Glomerular endothelial cell (primary cell): ENCODE measurements at regions not wholly inside any gene's neighbourhood (a gene's known extent, or its start where the extent isn't known, plus 50 kb on each side); places are given as distances from the start of the nearest gene placed in this dataset.

Experiments used
- DNase-seq: peaks from one replicate; pipeline ENCODE4 v3.0.0-alpha.2; 2011; ENCODE audit warnings: low read depth, low spot score; ENCODE audit errors: extremely low read depth

DNA sequence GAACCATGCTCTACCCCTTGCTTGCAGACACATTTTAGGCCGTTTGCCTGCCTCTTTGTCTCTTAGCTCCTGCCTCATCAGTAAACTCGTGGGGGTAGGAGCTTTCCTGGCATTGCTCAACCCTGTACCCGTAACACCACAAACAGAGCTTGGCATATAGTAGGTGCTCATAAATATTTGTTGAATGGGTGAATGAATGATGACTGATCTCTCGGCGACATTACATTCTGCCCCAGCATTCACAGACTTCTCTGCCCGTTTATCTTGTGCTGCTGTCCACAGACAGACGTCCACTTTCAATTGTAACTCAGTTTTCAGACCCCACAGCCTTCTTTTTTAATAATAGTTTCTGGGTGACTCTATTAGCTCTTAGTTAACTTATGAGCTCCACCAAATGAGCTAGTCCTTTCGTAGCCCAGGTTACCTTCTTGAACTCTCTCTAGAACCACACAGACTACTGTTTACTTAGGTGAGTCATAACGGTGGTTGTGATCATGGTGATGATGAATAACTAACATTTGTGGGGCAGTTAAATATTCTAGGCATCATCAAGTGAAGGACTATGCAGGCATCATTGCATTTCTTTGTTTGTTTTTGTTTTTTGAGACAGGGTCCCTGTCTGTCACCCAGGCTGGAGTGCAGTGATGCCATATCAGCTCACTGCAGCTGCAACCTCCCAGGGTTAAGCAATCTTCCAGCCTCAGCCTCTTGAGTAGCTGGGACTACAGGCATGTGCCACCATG lies 188.4 kb downstream of the ADAMTS15 start:
- DNase-seq: no peak

DNA sequence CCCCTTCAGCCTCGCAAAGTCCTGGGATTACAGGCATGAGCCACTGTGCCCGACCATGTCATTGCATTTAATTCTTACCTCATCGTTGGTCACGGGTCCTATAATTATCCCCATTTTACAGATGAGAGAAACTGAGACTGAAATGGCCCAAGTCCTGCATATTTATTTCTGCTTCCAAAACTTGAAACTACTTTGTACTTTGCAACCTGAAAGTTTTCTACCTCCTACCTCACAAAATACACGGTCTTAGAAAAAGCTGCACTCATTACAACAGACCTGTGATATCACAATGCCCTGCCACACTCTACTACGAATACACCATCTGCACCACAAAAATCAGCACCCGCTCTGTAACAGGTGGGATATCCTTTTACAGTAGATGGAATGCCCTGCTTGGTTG lies 189.1 kb downstream of the ADAMTS15 start:
- no peak for DNase-seq

GRCh38 chr11:130638033-130638432 lies 189.6 kb downstream of the ADAMTS15 start:
- DNase-seq: no peak

DNA sequence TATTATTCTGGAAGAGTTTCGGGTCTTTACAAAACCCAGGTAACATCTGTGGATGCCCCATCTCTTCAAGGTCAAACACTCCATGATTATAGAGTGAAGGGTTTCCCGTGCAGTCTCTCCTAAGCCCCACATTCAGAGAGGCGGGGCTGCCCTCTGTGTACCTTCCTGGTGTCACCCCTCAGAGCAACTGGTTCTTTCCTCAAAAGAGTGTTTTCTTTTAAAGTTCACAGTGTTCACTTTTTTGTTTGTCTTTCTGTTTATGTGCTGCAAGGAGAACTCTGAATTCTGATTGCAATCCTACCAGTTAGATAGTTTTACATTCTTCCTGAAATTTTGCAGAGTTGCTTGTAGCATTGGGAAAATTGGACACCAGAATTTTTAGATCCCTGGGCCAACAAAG lies 190.2 kb downstream of the ADAMTS15 start:
- no peak for DNase-seq

- DNase-seq: no peak
These were observed 190.9 kb downstream of the ADAMTS15 start for GRCh38 chr11:130639369-130639768.

DNA sequence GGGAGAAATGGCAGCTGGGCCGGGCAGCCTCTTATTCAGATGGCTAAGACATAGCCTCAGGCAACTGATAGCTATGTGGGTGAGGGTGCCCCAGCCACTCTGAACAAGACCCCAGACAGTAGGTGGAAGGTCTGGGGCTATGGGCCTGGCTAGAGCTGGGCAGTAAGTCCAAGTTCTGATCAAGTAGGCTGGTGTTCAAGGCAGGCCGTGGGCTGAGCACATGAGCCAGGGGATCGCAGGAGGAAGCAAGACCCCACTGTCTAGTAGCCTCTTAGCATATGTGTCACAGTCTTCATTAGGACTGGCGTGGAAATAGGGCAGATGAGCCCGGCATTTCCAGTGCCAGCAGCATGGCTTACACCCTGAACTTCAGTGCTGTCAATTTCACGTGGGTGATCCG lies 192.1 kb downstream of the ADAMTS15 start:
- no peak for DNase-seq

GRCh38 chr11:130641876-130642275 lies 193.4 kb downstream of the ADAMTS15 start:
- no peak for DNase-seq

- DNase-seq: no peak
These were observed 194.5 kb downstream of the ADAMTS15 start for GRCh38 chr11:130642994-130643393.

- no peak for DNase-seq
These were observed 195.7 kb downstream of the ADAMTS15 start for GRCh38 chr11:130644187-130644586.

- DNase-seq: no peak
These were observed 196.9 kb downstream of the ADAMTS15 start for GRCh38 chr11:130645164-130645842.

- DNase-seq: no peak
These were observed 197.4 kb downstream of the ADAMTS15 start for GRCh38 chr11:130645843-130646197.

- DNase-seq: no peak
These were observed 198.4 kb downstream of the ADAMTS15 start for GRCh38 chr11:130646881-130647280.

- no peak for DNase-seq
These were observed 198.9 kb downstream of the ADAMTS15 start for GRCh38 chr11:130647371-130647770.

DNA sequence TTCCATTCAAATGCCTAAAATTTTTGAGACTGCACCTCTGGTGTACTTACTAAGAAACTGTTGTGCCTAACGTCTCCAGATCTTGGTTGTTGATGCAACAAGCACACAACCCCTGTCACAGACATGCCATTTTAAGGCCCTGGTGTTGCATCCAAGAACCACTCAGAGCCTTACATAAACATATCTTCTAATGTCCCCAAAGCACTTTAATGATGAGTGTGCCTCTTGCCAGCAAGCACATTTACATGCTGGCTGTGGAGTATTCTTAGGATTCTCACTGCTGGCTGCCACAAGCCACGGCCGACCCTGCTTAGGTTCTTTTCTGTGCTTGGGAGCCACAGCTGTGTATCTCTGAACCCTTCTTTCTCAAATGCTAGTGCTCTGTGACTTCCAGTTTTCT lies 201.4 kb downstream of the ADAMTS15 start:
- DNase-seq: no peak

GRCh38 chr11:130650456-130651030 lies 202.1 kb downstream of the ADAMTS15 start:
- DNase-seq: no peak

- no peak for DNase-seq
These were observed 202.8 kb downstream of the ADAMTS15 start for GRCh38 chr11:130651066-130651855.

- DNase-seq: no peak
These were observed 204.4 kb downstream of the ADAMTS15 start for GRCh38 chr11:130652671-130653335.

GRCh38 chr11:130653838-130654636 lies 205.6 kb downstream of the ADAMTS15 start:
- DNase-seq: no peak

DNA sequence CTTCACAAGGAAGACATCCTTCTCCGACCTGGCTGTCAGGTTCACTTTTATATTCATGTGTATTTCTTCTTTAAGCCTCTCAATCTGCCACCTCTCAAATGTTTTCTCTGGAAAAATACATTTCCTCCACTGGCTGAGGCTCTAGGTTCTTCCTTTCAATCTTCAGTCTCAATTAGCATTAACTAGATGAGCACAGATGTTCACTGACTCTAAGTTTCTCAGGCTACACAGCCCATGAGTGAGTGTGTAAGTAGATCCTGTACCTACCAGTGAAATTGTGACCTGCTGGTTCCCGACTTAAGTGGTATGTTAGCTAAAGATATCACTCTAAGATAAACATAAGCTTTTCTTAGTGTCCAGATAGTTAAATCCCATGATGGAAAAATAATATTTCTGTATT lies 206.9 kb downstream of the ADAMTS15 start:
- DNase-seq: no peak

- DNase-seq: no peak
These were observed 218.4 kb downstream of the ADAMTS15 start for GRCh38 chr11:130666781-130667251.
